Ascending aorta (tissue), 2 donors: ENCODE measurements at regions not wholly inside any gene's neighbourhood (a gene's known extent, or its start where the extent isn't known, plus 50 kb on each side); places are given as distances from the start of the nearest gene placed in this dataset.

Experiments used
- DNase-seq, 2 donors: peaks; one replicate each; pipeline ENCODE4 v3.0.0-alpha.2; 2019; ENCODE audit warnings: low spot score in 2 of 2
- H3K27ac ChIP-seq, 2 donors: fragments of 200-600 bp; sonication (generic); one replicate each; pipeline ENCODE4 v1.5.1; 2016 to 2017; ENCODE audit warnings: mild to moderate bottlenecking in 1 of 2
- H3K27me3 ChIP-seq: fragments of 200-600 bp; sonication (generic); one replicate; pipeline ENCODE4 v1.5.1; 2017
- H3K36me3 ChIP-seq, 2 donors: fragments of 200-600 bp; sonication (generic); one replicate each; pipeline ENCODE4 v1.5.1; 2016
- H3K4me1 ChIP-seq, 2 donors: fragments of 200-600 bp; sonication (generic); one replicate each; pipeline ENCODE4 v1.5.1; 2016 to 2017; ENCODE audit warnings: mild to moderate bottlenecking in 1 of 2
- H3K4me3 ChIP-seq, 2 donors: fragments of 200-600 bp; sonication (generic); one replicate each; pipeline ENCODE4 v1.5.1; 2016 to 2017; ENCODE audit warnings: mild to moderate bottlenecking in 1 of 2
- H3K9me3 ChIP-seq, 2 donors: fragments of 200-600 bp; sonication (generic); one replicate each; pipeline ENCODE4 v1.5.1; 2016
- intact Hi-C: fragments of 100-400 bp; cut with DNase I; formaldehyde crosslinking; loops from one replicate; pipeline ENCODE4 v1.15.1; 2023
- TF ChIP-seq, protein P1 (sequence below), 3 experiments: fragments of 200-600 bp in 2 of 3; fragments of 450-650 bp in 1 of 3; sonication (generic) in 2 of 3; IDR thresholded peaks; one replicate each; pipeline ENCODE4 v1.5.1; 2016 to 2019; ENCODE audit warnings: antibody characterized with exemption in 3 of 3, mild to moderate bottlenecking in 1 of 3, moderate library complexity in 1 of 3

DNA sequence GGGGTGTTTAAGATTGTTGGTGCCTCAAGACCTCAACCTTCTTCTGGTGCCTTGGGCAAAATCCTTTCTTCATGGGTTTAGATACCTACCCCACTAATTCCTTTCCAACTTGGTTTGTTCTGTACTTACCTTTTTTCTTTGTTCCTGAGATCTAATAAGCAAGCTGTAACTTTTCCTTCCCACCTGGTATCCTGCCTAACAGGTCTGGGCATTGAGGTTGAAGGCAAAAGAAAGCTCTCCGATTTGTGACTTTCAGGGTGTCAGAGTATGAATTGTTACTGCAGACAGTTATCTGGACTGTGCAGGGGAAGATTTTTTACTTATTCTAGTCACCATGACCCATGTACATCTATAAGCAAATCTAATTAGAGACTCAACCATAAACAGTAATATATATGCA, 162.6 kb upstream of the DMRT1 start:
- no peaks in the 10 kb centered on the region for H3K36me3 ChIP-seq
- peak overlapping the region; percentile 69 to 82 for H3K27ac ChIP-seq
- no peak overlapping the region for H3K4me3 ChIP-seq
- TF ChIP-seq, protein P1, sequence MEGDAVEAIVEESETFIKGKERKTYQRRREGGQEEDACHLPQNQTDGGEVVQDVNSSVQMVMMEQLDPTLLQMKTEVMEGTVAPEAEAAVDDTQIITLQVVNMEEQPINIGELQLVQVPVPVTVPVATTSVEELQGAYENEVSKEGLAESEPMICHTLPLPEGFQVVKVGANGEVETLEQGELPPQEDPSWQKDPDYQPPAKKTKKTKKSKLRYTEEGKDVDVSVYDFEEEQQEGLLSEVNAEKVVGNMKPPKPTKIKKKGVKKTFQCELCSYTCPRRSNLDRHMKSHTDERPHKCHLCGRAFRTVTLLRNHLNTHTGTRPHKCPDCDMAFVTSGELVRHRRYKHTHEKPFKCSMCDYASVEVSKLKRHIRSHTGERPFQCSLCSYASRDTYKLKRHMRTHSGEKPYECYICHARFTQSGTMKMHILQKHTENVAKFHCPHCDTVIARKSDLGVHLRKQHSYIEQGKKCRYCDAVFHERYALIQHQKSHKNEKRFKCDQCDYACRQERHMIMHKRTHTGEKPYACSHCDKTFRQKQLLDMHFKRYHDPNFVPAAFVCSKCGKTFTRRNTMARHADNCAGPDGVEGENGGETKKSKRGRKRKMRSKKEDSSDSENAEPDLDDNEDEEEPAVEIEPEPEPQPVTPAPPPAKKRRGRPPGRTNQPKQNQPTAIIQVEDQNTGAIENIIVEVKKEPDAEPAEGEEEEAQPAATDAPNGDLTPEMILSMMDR (IDR thresholded peaks at IDR 0.05), result no peak
- no peaks in the 10 kb centered on the region for H3K9me3 ChIP-seq
- intact Hi-C loops, result no loop called here
- peaks cover 0 to 14% of the 10 kb centered on the region in 2 donors for H3K4me1 ChIP-seq
- H3K27me3 ChIP-seq, result no peaks in the 10 kb centered on the region
- DNase-seq, result no peak

DNA sequence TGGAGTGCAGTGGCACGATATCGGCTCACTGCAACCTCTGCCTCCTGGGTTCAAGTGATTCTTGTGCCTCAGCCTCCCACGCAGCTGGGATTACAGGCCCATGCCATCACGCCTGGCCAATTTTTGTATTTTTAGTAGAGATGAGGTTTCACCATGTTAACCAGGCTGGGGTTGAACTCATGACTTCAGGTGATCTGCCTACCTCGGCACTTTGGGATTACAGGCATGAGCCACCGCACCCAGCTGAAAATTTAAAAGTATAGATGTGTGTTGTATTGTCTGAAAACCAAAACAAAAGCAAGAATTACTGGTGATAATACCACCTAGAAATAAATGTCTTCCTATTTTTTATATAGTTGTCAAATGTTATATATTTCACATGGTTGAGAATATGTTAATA, 162.0 kb upstream of the DMRT1 start:
- Histone ChIP-seq H3K27ac (peak overlapping the region; percentile 10 to 24), H3K4me1 (peaks cover 0 to 20% of the 10 kb centered on the region in 2 donors), H3K36me3 (no peaks in the 10 kb centered on the region), H3K9me3 (no peaks in the 10 kb centered on the region), H3K4me3 (no peak overlapping the region), H3K27me3 (no peaks in the 10 kb centered on the region)
- no peak for DNase-seq
- intact Hi-C loops, result no loop called here
- TF ChIP-seq, protein P1 (IDR thresholded peaks at IDR 0.05), result no peak

DNA sequence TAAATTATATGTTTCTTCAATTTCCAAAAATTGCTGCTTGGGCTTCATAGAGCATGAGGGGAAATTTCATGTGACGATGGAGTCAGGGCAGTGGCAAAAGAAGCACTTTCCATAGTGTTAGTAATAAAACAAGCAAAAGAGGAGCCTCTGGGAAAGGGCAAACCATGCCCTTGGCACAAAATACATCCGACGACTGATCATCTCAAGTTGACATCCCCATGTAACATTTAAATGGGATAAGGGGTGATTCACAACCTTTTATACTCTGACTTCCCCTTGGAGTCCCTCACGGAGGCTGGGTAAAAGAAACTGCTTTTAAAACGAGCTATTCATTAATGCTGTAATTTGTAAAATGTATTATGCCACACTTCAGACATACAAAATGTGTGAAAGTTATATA, 161.4 kb upstream of the DMRT1 start:
- Histone ChIP-seq H3K4me3 (no peak overlapping the region), H3K27me3 (no peaks in the 10 kb centered on the region), H3K9me3 (no peaks in the 10 kb centered on the region), H3K27ac (peak overlapping the region; percentile 10 to 24), H3K4me1 (peaks cover 0 to 20% of the 10 kb centered on the region in 2 donors), H3K36me3 (no peaks in the 10 kb centered on the region)
- TF ChIP-seq, protein P1 (IDR thresholded peaks at IDR 0.05), result no peak
- intact Hi-C loops, result no loop called here
- DNase-seq, result no peak

DNA sequence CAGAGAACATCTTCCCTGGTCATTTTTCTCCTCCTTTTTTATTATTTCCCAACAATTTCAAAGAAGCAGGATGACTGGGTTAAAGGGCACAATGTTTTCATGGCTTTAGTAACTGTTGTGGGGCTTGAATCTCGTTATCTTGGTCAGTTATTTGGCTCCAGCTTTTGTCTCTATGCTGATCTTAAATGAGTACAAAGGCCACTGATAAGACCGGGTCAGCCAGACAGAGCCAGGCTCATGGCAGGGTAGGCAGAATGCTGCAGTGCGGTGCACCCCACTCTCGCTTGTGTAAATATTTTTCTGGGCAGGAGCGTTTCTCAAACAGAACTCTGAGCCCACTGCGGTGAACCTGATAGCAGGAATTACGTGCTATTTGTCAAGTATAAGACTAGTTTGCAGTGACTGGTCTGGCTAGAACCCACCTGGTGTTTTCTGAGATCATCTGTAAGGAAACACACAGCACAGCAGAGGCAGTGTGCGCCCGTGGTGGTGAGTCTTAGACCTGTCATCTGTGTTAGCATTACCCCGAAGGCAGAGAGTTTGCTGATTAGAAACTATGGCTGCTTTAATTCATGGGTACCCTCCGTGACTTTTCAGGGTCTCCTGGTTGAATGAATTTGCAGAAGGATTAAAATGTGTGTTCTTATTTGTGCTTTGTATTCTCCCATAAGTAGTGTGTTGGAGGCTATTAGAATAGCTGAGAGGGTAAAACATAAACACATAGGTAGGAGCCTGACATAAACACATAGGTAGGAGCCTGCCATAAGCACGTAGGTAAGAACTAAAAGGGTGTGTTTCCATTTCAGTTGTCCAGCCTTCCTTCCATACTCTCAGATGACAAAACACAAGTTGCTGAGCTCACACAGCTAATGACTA, 158.6 kb upstream of the DMRT1 start:
- intact Hi-C loops, result no loop called here
- Histone ChIP-seq H3K4me1 (peaks cover under 1 to 30% of the 10 kb centered on the region in 2 donors), H3K36me3 (no peaks in the 10 kb centered on the region), H3K27ac (peak overlapping the region; percentile 86 to 95), H3K4me3 (peak overlapping the region in 1 of 2 donors; percentile 59), H3K27me3 (no peaks in the 10 kb centered on the region), H3K9me3 (no peaks in the 10 kb centered on the region)
- TF ChIP-seq, protein P1 (IDR thresholded peaks at IDR 0.05), result no peak
- no peak for DNase-seq

DNA sequence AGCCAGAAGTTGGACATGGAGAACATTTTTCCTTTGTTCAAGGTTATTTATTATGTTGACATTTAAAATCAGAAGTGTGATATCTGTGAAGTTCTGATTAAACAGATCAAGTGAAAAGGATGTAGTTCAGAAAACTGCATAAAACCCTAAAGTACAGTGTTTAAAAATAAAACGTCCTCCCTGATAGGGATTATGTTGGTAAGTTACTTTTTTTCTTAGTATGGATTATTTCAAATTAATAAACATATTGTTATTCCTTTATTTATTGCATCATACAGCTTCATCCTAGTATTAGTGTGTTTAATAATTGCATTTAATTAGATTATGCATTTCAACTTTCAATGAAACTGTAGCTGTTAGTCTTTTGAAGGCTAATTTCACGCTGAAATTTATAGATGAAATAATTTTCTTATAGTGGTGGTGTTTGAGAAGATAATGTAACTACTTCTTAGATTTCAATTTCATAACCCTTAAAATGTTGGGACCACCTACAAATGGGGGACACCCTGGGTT, 157.9 kb upstream of the DMRT1 start:
- Histone ChIP-seq H3K27ac (peak overlapping the region; percentile 86 to 95), H3K4me3 (peak overlapping the region; percentile 39 to 59), H3K36me3 (no peaks in the 10 kb centered on the region), H3K4me1 (peaks cover 5 to 28% of the 10 kb centered on the region in 2 donors), H3K27me3 (no peaks in the 10 kb centered on the region), H3K9me3 (no peaks in the 10 kb centered on the region)
- no peak for DNase-seq
- intact Hi-C loops, result loop anchor here (2.0 kb wide), 1 partner anchor 65 kb away; no protein-coding TSS in a partner anchor
- TF ChIP-seq, protein P1 (IDR thresholded peaks at IDR 0.05), result no peak
